Activated T-helper 1 cell treated with anti-CD3 and anti-CD28 coated beads, Interleukin-12 subunit alpha, Interleukin-12 subunit beta, Interleukin-2, Interleukin-4 antibody, amounts not matched to agents 30 ng/mL and 10 ng/mL and 1 ng/mL, durations not matched to agents 14 hours and 24 hours and 36 hours (primary cell): ENCODE measurements at regions not wholly inside any gene's neighbourhood (a gene's known extent, or its start where the extent isn't known, plus 50 kb on each side); places are given as distances from the start of the nearest gene placed in this dataset.
A peak's percentile ranks its signal among the peaks of the same experiment; 100 is the strongest.

Source experiments
- DNase-seq: peaks from one replicate; pipeline ENCODE4 v3.0.0; 2021; ENCODE audit warnings: low spot score
- H3K27ac Mint-ChIP-seq: one replicate; pipeline ENCODE4 v1.8.0; 2021; ENCODE audit warnings: mild to moderate bottlenecking, mixed read lengths
- H3K27me3 Mint-ChIP-seq: one replicate; pipeline ENCODE4 v1.8.0; 2022; ENCODE audit warnings: mild to moderate bottlenecking, moderate library complexity, mixed read lengths; ENCODE audit not compliant: insufficient read depth
- H3K36me3 Mint-ChIP-seq: one replicate; pipeline ENCODE4 v1.8.0; 2021; ENCODE audit warnings: low read depth, mixed read lengths
- H3K4me1 Mint-ChIP-seq: one replicate; pipeline ENCODE4 v1.8.0; 2021; ENCODE audit warnings: low read depth, mixed read lengths
- H3K4me3 Mint-ChIP-seq: one replicate; pipeline ENCODE4 v1.8.0; 2021; ENCODE audit warnings: mild to moderate bottlenecking, moderate library complexity, mixed read lengths
- H3K9me3 Mint-ChIP-seq: one replicate; pipeline ENCODE4 v1.8.0; 2021; ENCODE audit warnings: mixed read lengths
- intact Hi-C: fragments of 100-400 bp; cut with micrococcal nuclease; formaldehyde crosslinking; loops from one replicate; pipeline ENCODE4 v1.15.1; 2024

GRCh38 chr1:25054526-25055323 lies 124.6 kb upstream of the RUNX3 start:
- H3K27me3 Mint-ChIP-seq = peaks cover 36% of the 10 kb centered on the region
- no peaks in the 10 kb centered on the region for H3K9me3 Mint-ChIP-seq
- H3K4me1 Mint-ChIP-seq = no peaks in the 10 kb centered on the region
- H3K4me3 Mint-ChIP-seq = no peak overlapping the region
- DNase-seq = no peak
- no peaks in the 10 kb centered on the region for H3K36me3 Mint-ChIP-seq
- intact Hi-C loops = no loop called here
- H3K27ac Mint-ChIP-seq = no peak overlapping the region

GRCh38 chr1:25053576-25054250 lies 123.6 kb upstream of the RUNX3 start:
- no peak for DNase-seq
- Mint-ChIP-seq H3K27ac (no peak overlapping the region), H3K27me3 (peaks cover 31% of the 10 kb centered on the region), H3K36me3 (no peaks in the 10 kb centered on the region), H3K4me1 (no peaks in the 10 kb centered on the region), H3K9me3 (no peaks in the 10 kb centered on the region), H3K4me3 (no peak overlapping the region)
- intact Hi-C loops = no loop called here

GRCh38 chr1:25051906-25052305 lies 121.8 kb upstream of the RUNX3 start:
- Mint-ChIP-seq H3K9me3 (no peaks in the 10 kb centered on the region), H3K4me3 (no peak overlapping the region), H3K36me3 (no peaks in the 10 kb centered on the region), H3K27me3 (peaks cover 31% of the 10 kb centered on the region), H3K4me1 (no peaks in the 10 kb centered on the region), H3K27ac (peak overlapping the region; percentile 41)
- intact Hi-C loops = no loop called here
- no peak for DNase-seq

GRCh38 chr1:25051504-25051903 lies 121.4 kb upstream of the RUNX3 start:
- no peak overlapping the region for H3K27ac Mint-ChIP-seq
- DNase-seq = no peak
- no peaks in the 10 kb centered on the region for H3K36me3 Mint-ChIP-seq
- no peak overlapping the region for H3K4me3 Mint-ChIP-seq
- peaks cover 31% of the 10 kb centered on the region for H3K27me3 Mint-ChIP-seq
- no peaks in the 10 kb centered on the region for H3K4me1 Mint-ChIP-seq
- no peaks in the 10 kb centered on the region for H3K9me3 Mint-ChIP-seq
- intact Hi-C loops = no loop called here

GRCh38 chr1:25050165-25050564 lies 120.1 kb upstream of the RUNX3 start:
- Mint-ChIP-seq H3K4me3 (no peak overlapping the region), H3K36me3 (no peaks in the 10 kb centered on the region), H3K9me3 (no peaks in the 10 kb centered on the region), H3K27ac (no peak overlapping the region), H3K4me1 (no peaks in the 10 kb centered on the region), H3K27me3 (peaks cover 27% of the 10 kb centered on the region)
- DNase-seq = no peak
- intact Hi-C loops = no loop called here

- Mint-ChIP-seq H3K27me3 (peaks cover 21% of the 10 kb centered on the region), H3K4me3 (no peak overlapping the region), H3K27ac (no peak overlapping the region), H3K4me1 (no peaks in the 10 kb centered on the region), H3K36me3 (no peaks in the 10 kb centered on the region), H3K9me3 (no peaks in the 10 kb centered on the region)
- intact Hi-C loops = no loop called here
- no peak for DNase-seq
Observed at GRCh38 chr1:25049190-25049589, 119.1 kb upstream of the RUNX3 start.

GRCh38 chr1:25048728-25049127 lies 118.7 kb upstream of the RUNX3 start:
- Mint-ChIP-seq H3K9me3 (no peaks in the 10 kb centered on the region), H3K4me3 (no peak overlapping the region), H3K36me3 (no peaks in the 10 kb centered on the region), H3K27ac (no peak overlapping the region), H3K27me3 (peaks cover 23% of the 10 kb centered on the region), H3K4me1 (no peaks in the 10 kb centered on the region)
- DNase-seq = no peak
- intact Hi-C loops = no loop called here

- no peak overlapping the region for H3K4me3 Mint-ChIP-seq
- H3K9me3 Mint-ChIP-seq = no peaks in the 10 kb centered on the region
- no peaks in the 10 kb centered on the region for H3K4me1 Mint-ChIP-seq
- H3K36me3 Mint-ChIP-seq = no peaks in the 10 kb centered on the region
- no peak overlapping the region for H3K27ac Mint-ChIP-seq
- intact Hi-C loops = no loop called here
- DNase-seq = no peak
- H3K27me3 Mint-ChIP-seq = peaks cover 19% of the 10 kb centered on the region
Observed at GRCh38 chr1:25047506-25048240, 117.6 kb upstream of the RUNX3 start.

- H3K4me3 Mint-ChIP-seq = no peak overlapping the region
- intact Hi-C loops = no loop called here
- H3K36me3 Mint-ChIP-seq = no peaks in the 10 kb centered on the region
- H3K27ac Mint-ChIP-seq = no peak overlapping the region
- no peak for DNase-seq
- peaks cover 13% of the 10 kb centered on the region for H3K27me3 Mint-ChIP-seq
- no peaks in the 10 kb centered on the region for H3K4me1 Mint-ChIP-seq
- H3K9me3 Mint-ChIP-seq = no peaks in the 10 kb centered on the region
Observed at GRCh38 chr1:25046194-25046532, 116.1 kb upstream of the RUNX3 start.

- Mint-ChIP-seq H3K27me3 (peaks cover 18% of the 10 kb centered on the region), H3K4me3 (no peak overlapping the region), H3K36me3 (no peaks in the 10 kb centered on the region), H3K4me1 (no peaks in the 10 kb centered on the region), H3K9me3 (no peaks in the 10 kb centered on the region), H3K27ac (no peak overlapping the region)
- intact Hi-C loops = no loop called here
- DNase-seq = no peak
Observed at GRCh38 chr1:25045480-25046193, 115.6 kb upstream of the RUNX3 start.

GRCh38 chr1:25043228-25043580 lies 113.1 kb upstream of the RUNX3 start:
- H3K4me1 Mint-ChIP-seq = peaks cover 8% of the 10 kb centered on the region
- no peak overlapping the region for H3K4me3 Mint-ChIP-seq
- H3K27ac Mint-ChIP-seq = no peak overlapping the region
- peaks cover 14% of the 10 kb centered on the region for H3K27me3 Mint-ChIP-seq
- DNase-seq = no peak
- intact Hi-C loops = no loop called here
- H3K9me3 Mint-ChIP-seq = no peaks in the 10 kb centered on the region
- H3K36me3 Mint-ChIP-seq = no peaks in the 10 kb centered on the region

- Mint-ChIP-seq H3K4me3 (no peak overlapping the region), H3K27me3 (peaks cover 13% of the 10 kb centered on the region), H3K27ac (no peak overlapping the region), H3K36me3 (no peaks in the 10 kb centered on the region), H3K4me1 (peaks cover 14% of the 10 kb centered on the region), H3K9me3 (no peaks in the 10 kb centered on the region)
- intact Hi-C loops = no loop called here
- DNase-seq = no peak
Observed at GRCh38 chr1:25042331-25043227, 112.5 kb upstream of the RUNX3 start.
